ENCODE measurements at regions not wholly inside any gene's neighbourhood (a gene's known extent, or its start where the extent isn't known, plus 50 kb on each side); places are given as distances from the start of the nearest gene placed in this dataset.

DNA sequence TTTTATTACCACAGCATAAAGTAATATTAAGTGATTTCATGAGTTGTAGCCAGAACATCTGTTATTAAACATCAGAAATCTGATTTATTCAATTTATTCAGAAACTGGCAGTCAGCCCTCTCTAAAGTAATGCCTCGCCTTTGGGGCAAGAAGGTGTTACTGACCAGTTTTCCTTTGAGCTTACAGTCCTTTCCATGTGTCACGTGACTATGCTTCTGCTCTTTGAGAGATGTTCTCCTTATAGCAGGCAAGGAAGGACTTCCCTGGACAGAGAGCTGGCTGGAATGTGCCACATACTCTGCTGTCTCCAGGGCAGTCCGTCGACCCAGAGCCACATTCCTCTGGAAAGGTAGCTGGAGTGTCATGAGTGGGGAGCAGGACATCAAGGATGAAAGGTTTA is 119.7 kb downstream of the RDH14 start:
- TF ChIP-seq, protein P1, sequence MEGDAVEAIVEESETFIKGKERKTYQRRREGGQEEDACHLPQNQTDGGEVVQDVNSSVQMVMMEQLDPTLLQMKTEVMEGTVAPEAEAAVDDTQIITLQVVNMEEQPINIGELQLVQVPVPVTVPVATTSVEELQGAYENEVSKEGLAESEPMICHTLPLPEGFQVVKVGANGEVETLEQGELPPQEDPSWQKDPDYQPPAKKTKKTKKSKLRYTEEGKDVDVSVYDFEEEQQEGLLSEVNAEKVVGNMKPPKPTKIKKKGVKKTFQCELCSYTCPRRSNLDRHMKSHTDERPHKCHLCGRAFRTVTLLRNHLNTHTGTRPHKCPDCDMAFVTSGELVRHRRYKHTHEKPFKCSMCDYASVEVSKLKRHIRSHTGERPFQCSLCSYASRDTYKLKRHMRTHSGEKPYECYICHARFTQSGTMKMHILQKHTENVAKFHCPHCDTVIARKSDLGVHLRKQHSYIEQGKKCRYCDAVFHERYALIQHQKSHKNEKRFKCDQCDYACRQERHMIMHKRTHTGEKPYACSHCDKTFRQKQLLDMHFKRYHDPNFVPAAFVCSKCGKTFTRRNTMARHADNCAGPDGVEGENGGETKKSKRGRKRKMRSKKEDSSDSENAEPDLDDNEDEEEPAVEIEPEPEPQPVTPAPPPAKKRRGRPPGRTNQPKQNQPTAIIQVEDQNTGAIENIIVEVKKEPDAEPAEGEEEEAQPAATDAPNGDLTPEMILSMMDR (IDR thresholded peaks at IDR 0.05; ENCODE audit: low read length), result no peak
- no peak for TF ChIP-seq EZH2 (IDR thresholded peaks at IDR 0.05; ENCODE audit: borderline replicate concordance, low read length)
